Nephron progenitor cell (in vitro differentiated cells): ENCODE measurements at regions not wholly inside any gene's neighbourhood (a gene's known extent, or its start where the extent isn't known, plus 50 kb on each side); places are given as distances from the start of the nearest gene placed in this dataset.

ENCODE experiments used
- DNase-seq: peaks from one replicate; pipeline ENCODE4 v3.0.0; 2021
- H3K27ac Mint-ChIP-seq: 2 replicates; pipeline ENCODE4 v1.8.0; 2021; ENCODE audit warnings: mild to moderate bottlenecking, moderate library complexity, mixed read lengths
- H3K27me3 Mint-ChIP-seq: 2 replicates; pipeline ENCODE4 v1.8.0; 2021; ENCODE audit warnings: mild to moderate bottlenecking, low read depth, mixed read lengths; ENCODE audit not compliant: poor library complexity
- H3K36me3 Mint-ChIP-seq: 2 replicates; pipeline ENCODE4 v1.8.0; 2021; ENCODE audit warnings: low read depth, mixed read lengths
- H3K4me1 Mint-ChIP-seq: 2 replicates; pipeline ENCODE4 v1.8.0; 2021; ENCODE audit warnings: mixed read lengths
- H3K4me3 Mint-ChIP-seq: 2 replicates; pipeline ENCODE4 v1.8.0; 2021; ENCODE audit warnings: mild to moderate bottlenecking, moderate library complexity, mixed read lengths
- H3K9me3 Mint-ChIP-seq: 2 replicates; pipeline ENCODE4 v1.8.0; 2021; ENCODE audit warnings: mild to moderate bottlenecking, moderate library complexity, mixed read lengths
- CTCF ChIP-seq: fragments of 200-600 bp; sonication (generic); IDR thresholded peaks from 2 replicates; pipeline ENCODE4 v1.5.0; 2021; ENCODE audit warnings: antibody characterized with exemption

GRCh38 chr7:69177941-69178494 is 420.3 kb upstream of the AUTS2 start:
- Mint-ChIP-seq H3K9me3 (peaks cover 15% of the 10 kb centered on the region), H3K4me3 (no peak overlapping the region)
- no peak for DNase-seq

DNA sequence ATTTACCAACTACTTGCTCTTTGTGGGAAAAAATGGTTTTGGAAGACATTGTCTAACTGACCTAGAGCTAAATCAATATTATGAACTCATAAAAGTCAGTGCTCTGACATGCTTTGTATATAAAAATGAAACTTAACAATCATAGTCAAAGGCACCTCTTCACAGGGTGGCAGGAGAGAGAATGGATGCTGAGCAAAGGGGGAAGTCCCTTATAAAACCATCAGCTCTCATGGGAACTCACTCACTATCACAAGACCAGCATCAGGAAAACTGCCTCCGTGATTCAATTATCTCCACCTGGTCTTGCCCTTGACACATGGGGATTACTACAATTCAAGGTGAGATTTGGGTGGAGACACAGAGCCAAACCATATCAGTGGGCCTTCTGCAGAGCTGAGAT is 417.6 kb upstream of the AUTS2 start:
- Mint-ChIP-seq H3K36me3 (no peaks in the 10 kb centered on the region), H3K4me1 (no peaks in the 10 kb centered on the region), H3K27ac (no peak overlapping the region), H3K4me3 (no peak overlapping the region), H3K27me3 (peaks cover 18% of the 10 kb centered on the region), H3K9me3 (peaks cover 9% of the 10 kb centered on the region)
- TF ChIP-seq CTCF, result no peak
- DNase-seq, result no peak

More at GRCh38 chr7:69177941-69178494, 420.3 kb upstream of the AUTS2 start:
- TF ChIP-seq CTCF, result no peak
- H3K27ac Mint-ChIP-seq, result no peak overlapping the region
- H3K27me3 Mint-ChIP-seq, result peaks cover 8% of the 10 kb centered on the region
- peaks cover 15% of the 10 kb centered on the region for H3K4me1 Mint-ChIP-seq
- peaks cover 3% of the 10 kb centered on the region for H3K36me3 Mint-ChIP-seq

GRCh38 chr7:69182596-69183467 is 415.4 kb upstream of the AUTS2 start:
- Mint-ChIP-seq H3K9me3 (no peaks in the 10 kb centered on the region), H3K4me1 (no peaks in the 10 kb centered on the region), H3K27me3 (peaks cover 14% of the 10 kb centered on the region), H3K36me3 (no peaks in the 10 kb centered on the region), H3K4me3 (no peak overlapping the region), H3K27ac (no peak overlapping the region)
- no peak for DNase-seq
- no peak for TF ChIP-seq CTCF

DNA sequence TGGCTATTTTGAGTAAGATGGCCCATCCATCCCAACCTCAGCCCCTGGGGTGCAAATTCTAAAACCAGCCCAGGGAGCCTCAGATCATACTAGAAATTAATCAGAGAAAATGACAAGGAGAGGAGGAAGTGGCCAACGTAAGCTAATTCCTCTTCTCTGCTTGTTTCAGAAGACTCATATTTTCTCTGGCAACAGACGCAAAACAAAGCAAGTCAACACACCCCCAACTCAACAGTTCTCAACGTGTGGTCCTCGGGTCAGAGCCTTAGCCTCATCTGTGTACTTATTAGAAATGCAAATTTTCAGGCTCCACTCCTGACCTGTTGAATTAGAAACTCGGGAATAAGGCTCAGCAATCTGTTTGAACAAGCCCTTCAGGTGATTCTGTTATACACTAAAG is 413.9 kb upstream of the AUTS2 start:
- H3K27ac Mint-ChIP-seq, result no peak overlapping the region
- no peaks in the 10 kb centered on the region for H3K36me3 Mint-ChIP-seq
- DNase-seq, result no peak
- H3K4me1 Mint-ChIP-seq, result no peaks in the 10 kb centered on the region
- H3K9me3 Mint-ChIP-seq, result no peaks in the 10 kb centered on the region
- no peak overlapping the region for H3K4me3 Mint-ChIP-seq
- TF ChIP-seq CTCF, result no peak
- peaks cover 16% of the 10 kb centered on the region for H3K27me3 Mint-ChIP-seq

- no peaks in the 10 kb centered on the region for H3K9me3 Mint-ChIP-seq
- no peaks in the 10 kb centered on the region for H3K4me1 Mint-ChIP-seq
- H3K27ac Mint-ChIP-seq, result no peak overlapping the region
- H3K36me3 Mint-ChIP-seq, result no peaks in the 10 kb centered on the region
- peaks cover 16% of the 10 kb centered on the region for H3K27me3 Mint-ChIP-seq
- no peak for TF ChIP-seq CTCF
- no peak overlapping the region for H3K4me3 Mint-ChIP-seq
- no peak for DNase-seq
Observed at GRCh38 chr7:69185170-69185569, 413.1 kb upstream of the AUTS2 start.
